LNCAP (cell line): ENCODE measurements at regions not wholly inside any gene's neighbourhood (a gene's known extent, or its start where the extent isn't known, plus 50 kb on each side); places are given as distances from the start of the nearest gene placed in this dataset.

Source experiments
- TF ChIP-seq, protein P1 (sequence below): fragments of 450-650 bp; IDR thresholded peaks from 2 replicates; pipeline ENCODE4 v1.5.1; 2017; ENCODE audit warnings: mild to moderate bottlenecking

DNA sequence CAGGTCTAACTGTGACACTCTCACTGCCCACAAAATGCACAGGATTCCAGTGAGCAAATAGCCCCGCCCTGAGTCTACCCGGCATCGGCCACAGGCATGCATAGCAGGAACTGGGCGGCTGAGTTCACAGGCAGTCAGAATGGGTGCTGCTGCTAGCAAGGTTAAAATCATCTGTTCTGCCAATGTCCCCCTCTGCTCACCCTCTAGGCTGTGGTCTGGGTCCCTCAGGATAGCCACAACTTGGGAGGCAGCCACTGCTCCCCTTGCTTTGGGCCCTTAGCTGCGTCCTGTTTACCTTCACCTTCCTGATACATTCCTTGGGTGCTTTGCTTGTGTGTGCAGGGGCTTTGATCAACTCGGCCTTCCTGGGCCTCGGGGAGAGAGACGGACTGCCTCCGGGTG is 232.9 kb upstream of the RGMA start:
- TF ChIP-seq, protein P1, sequence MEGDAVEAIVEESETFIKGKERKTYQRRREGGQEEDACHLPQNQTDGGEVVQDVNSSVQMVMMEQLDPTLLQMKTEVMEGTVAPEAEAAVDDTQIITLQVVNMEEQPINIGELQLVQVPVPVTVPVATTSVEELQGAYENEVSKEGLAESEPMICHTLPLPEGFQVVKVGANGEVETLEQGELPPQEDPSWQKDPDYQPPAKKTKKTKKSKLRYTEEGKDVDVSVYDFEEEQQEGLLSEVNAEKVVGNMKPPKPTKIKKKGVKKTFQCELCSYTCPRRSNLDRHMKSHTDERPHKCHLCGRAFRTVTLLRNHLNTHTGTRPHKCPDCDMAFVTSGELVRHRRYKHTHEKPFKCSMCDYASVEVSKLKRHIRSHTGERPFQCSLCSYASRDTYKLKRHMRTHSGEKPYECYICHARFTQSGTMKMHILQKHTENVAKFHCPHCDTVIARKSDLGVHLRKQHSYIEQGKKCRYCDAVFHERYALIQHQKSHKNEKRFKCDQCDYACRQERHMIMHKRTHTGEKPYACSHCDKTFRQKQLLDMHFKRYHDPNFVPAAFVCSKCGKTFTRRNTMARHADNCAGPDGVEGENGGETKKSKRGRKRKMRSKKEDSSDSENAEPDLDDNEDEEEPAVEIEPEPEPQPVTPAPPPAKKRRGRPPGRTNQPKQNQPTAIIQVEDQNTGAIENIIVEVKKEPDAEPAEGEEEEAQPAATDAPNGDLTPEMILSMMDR, result no peak

DNA sequence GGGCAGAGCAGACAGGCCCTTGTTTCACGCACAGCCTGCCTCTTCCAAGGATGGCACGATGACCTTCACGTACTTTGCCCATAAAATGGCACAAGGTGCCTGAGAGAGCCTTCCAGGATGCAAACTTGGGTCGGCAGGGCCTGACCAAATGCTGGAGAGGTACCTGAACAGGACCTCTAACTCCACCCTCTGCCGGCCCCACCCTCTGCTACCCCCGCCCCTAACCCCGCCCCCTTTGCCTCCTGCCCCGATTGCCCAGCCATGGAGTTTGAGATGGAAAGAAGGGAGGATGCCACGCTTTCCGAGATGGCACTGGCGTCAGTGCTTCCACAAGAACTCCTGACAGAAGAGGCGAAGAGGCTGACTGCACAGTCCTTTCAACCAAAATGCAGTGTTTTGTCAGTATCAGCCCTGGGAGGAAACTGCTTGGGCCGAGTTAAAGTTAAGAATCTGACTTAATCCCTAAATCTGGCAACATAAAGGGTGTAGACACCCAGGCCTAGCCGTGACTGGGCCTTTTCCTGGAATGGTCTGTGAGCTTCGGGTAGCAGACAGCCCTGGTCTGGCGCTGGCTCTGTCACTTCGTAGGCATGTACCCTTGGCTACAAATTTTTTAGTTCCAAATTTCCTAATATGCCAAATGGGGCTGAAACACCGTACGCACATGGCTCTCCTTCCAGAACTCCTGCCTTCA is 230.3 kb upstream of the RGMA start:
- TF ChIP-seq, protein P1, result no peak

- TF ChIP-seq, protein P1, result no peak
These were observed 228.8 kb upstream of the RGMA start for GRCh38 chr15:93317772-93318171.

- TF ChIP-seq, protein P1, result no peak
These were observed 225.2 kb upstream of the RGMA start for GRCh38 chr15:93314245-93314644.

DNA sequence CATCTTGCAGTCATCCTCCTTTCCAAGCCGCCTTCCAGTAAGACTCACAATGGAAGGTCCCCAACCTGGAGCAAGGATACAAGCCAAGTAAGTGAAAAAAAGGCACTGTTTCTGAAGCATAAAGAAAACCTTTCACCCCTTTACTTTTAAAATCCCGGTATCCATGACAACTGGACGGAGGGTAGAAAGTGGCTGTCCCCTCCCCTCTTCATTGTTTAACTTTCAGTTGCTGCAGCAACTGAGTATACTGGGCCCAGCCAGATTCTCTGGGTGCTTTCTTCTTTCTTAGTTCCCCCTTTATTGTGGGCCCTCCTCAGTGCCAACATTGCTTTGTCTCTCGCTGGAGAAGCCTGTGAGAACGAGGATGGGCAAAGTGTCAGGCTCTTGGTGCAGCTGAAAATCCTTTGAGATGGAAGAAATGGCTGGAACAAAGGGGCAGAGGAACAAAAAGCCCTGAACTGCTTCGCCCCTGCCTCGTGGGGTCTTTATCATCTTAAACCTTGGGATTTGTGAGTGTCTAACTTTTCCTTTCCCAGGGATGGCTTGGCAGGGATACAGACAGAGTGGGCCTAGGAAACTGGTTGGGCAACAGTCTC is 224.0 kb upstream of the RGMA start:
- TF ChIP-seq, protein P1, result no peak

DNA sequence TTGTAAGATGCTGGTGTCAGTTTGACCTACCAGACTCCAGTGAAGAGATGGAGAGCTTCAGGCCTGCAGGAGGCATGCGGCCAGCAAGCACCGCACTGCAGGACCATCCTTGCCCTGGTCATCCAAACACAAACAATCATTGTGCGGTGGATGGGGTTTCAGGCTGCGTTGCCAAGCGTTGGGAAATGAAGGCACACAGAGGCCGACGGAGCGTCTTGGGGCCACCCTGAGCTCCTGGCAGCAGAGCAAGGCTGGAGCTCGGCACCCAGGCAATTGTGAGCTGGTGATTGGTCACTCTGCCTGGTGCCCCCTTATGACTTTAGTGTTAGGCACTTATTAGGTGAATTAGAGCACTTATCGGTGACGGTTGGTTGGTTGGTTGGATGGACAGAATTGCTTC is 222.6 kb upstream of the RGMA start:
- TF ChIP-seq, protein P1, result no peak

GRCh38 chr15:93308026-93308690 is 219.1 kb upstream of the RGMA start:
- TF ChIP-seq, protein P1, result no peak
